SK-N-SH treated with all-trans-retinoic acid at 6 μM for 48 hours (cell line): ENCODE measurements at regions not wholly inside any gene's neighbourhood (a gene's known extent, or its start where the extent isn't known, plus 50 kb on each side); places are given as distances from the start of the nearest gene placed in this dataset.

Source experiments
- ATAC-seq: fragments of 200-7000 bp; cut with Tn5 transposase; 3 replicates; pipeline ENCODE4 v1.9.1; 2020; ENCODE audit warnings: mild to moderate bottlenecking, moderate library complexity
- ARNTL ChIP-seq: fragments of 450-650 bp; formaldehyde crosslinking; IDR thresholded peaks from 2 replicates; pipeline ENCODE4 v1.5.0; 2020; ENCODE audit warnings: low read depth, mild to moderate bottlenecking, moderate library complexity, borderline replicate concordance
- BACH2 ChIP-seq: fragments of 250-450 bp; sonication (Bioruptor Pico); IDR thresholded peaks from 2 replicates; pipeline ENCODE4 v1.9.0; 2021; ENCODE audit warnings: mild to moderate bottlenecking, borderline replicate concordance
- CREB5 ChIP-seq: fragments of 250-450 bp; sonication (Bioruptor Pico); IDR thresholded peaks from 2 replicates; pipeline ENCODE4 v1.5.1; 2020; ENCODE audit warnings: low read depth, mild to moderate bottlenecking, moderate library complexity
- CSDC2 ChIP-seq: fragments of 250-450 bp; sonication (Bioruptor Pico); IDR thresholded peaks from 2 replicates; pipeline ENCODE4 v1.5.0; 2020; ENCODE audit warnings: mild to moderate bottlenecking, moderate library complexity
- CSRNP3 ChIP-seq: fragments of 250-450 bp; sonication (Bioruptor Pico); IDR thresholded peaks from 2 replicates; pipeline ENCODE4 v1.5.1; 2021; ENCODE audit warnings: mild to moderate bottlenecking, moderate library complexity
- ESRRG ChIP-seq: fragments of 250-450 bp; sonication (Bioruptor Pico); IDR thresholded peaks from 2 replicates; pipeline ENCODE4 v1.6.1; 2021; ENCODE audit warnings: mild to moderate bottlenecking
- ISL1 ChIP-seq: fragments of 250-450 bp; sonication (Bioruptor Pico); IDR thresholded peaks from 2 replicates; pipeline ENCODE4 v2.1.2; 2022; ENCODE audit warnings: mild to moderate bottlenecking, moderate library complexity
- OSR1 ChIP-seq: fragments of 250-450 bp; sonication (Bioruptor Pico); IDR thresholded peaks from 2 replicates; pipeline ENCODE4 v1.8.0; 2022; ENCODE audit warnings: moderate library complexity, mild to moderate bottlenecking, inconsistent platforms
- PATZ1 ChIP-seq: fragments of 250-450 bp; sonication (Bioruptor Pico); IDR thresholded peaks from 2 replicates; pipeline ENCODE4 v1.8.0; 2020; ENCODE audit warnings: mild to moderate bottlenecking, moderate library complexity, borderline replicate concordance
- PPARA ChIP-seq: fragments of 250-450 bp; sonication (Bioruptor Pico); IDR thresholded peaks from 2 replicates; pipeline ENCODE4 v1.5.0; 2020; ENCODE audit warnings: mild to moderate bottlenecking, borderline replicate concordance
- RARB ChIP-seq: fragments of 250-450 bp; sonication (Bioruptor Pico); IDR thresholded peaks from 2 replicates; pipeline ENCODE4 v1.8.0; 2021; ENCODE audit warnings: mild to moderate bottlenecking, moderate library complexity
- SNAI2 ChIP-seq: fragments of 250-450 bp; sonication (Bioruptor Pico); IDR thresholded peaks from 2 replicates; pipeline ENCODE4 v1.5.0; 2020; ENCODE audit warnings: mild to moderate bottlenecking, moderate library complexity
- TOX ChIP-seq: fragments of 250-450 bp; sonication (Bioruptor Pico); IDR thresholded peaks from 2 replicates; pipeline ENCODE4 v1.8.0; 2021; ENCODE audit warnings: mild to moderate bottlenecking, moderate library complexity, borderline replicate concordance
- TSHZ2 ChIP-seq: fragments of 250-450 bp; sonication (Bioruptor Pico); IDR thresholded peaks from 2 replicates; pipeline ENCODE4 v1.5.0; 2020; ENCODE audit warnings: mild to moderate bottlenecking, moderate library complexity
- ZC3H10 ChIP-seq: fragments of 250-450 bp; sonication (Bioruptor Pico); IDR thresholded peaks from 2 replicates; pipeline ENCODE4 v1.5.1; 2021; ENCODE audit warnings: mild to moderate bottlenecking, moderate library complexity
- ZFP3 ChIP-seq: fragments of 250-450 bp; sonication (Bioruptor Pico); IDR thresholded peaks from 2 replicates; pipeline ENCODE4 v1.5.0; 2020; ENCODE audit warnings: mild to moderate bottlenecking, moderate library complexity
- ZFP30 ChIP-seq: fragments of 450-650 bp; formaldehyde crosslinking; IDR thresholded peaks from 2 replicates; pipeline ENCODE4 v1.5.0; 2022; ENCODE audit warnings: mild to moderate bottlenecking, moderate library complexity
- ZNF8 ChIP-seq: fragments of 450-650 bp; formaldehyde crosslinking; IDR thresholded peaks from 2 replicates; pipeline ENCODE4 v1.5.0; 2020; ENCODE audit warnings: mild to moderate bottlenecking, moderate library complexity

GRCh38 chr18:42230636-42231035 is 275.6 kb downstream of the PIK3C3 start (continued):
- TF ChIP-seq TSHZ2 (CRISPR knock-in tag) (no peak), OSR1 (CRISPR knock-in tag) (no peak)

GRCh38 chr18:42231284-42231683 is 276.2 kb downstream of the PIK3C3 start:
- no peak for ATAC-seq

GRCh38 chr18:42231796-42232195 is 276.8 kb downstream of the PIK3C3 start:
- no peak for ATAC-seq
- TF ChIP-seq RARB (no peak), CSRNP3 (CRISPR knock-in tag) (no peak), ZFP3 (CRISPR knock-in tag) (no peak), TSHZ2 (CRISPR knock-in tag) (no peak), PATZ1 (CRISPR knock-in tag) (no peak), CSDC2 (CRISPR knock-in tag) (no peak), ZC3H10 (no peak), BACH2 (CRISPR knock-in tag) (no peak), ZNF8 (CRISPR knock-in tag) (no peak), SNAI2 (CRISPR knock-in tag) (no peak), PPARA (CRISPR knock-in tag) (no peak), ARNTL (CRISPR knock-in tag) (no peak), ZFP30 (CRISPR knock-in tag) (no peak)

More at GRCh38 chr18:42231284-42231683, 276.2 kb downstream of the PIK3C3 start:
- TF ChIP-seq ZFP30 (CRISPR knock-in tag) (no peak), ESRRG (CRISPR knock-in tag) (no peak), ZNF8 (CRISPR knock-in tag) (no peak)

GRCh38 chr18:42233908-42234307 is 278.9 kb downstream of the PIK3C3 start:
- ATAC-seq, result no peak
- TF ChIP-seq TSHZ2 (CRISPR knock-in tag) (no peak), CREB5 (no peak), ESRRG (CRISPR knock-in tag) (no peak), ISL1 (no peak), ZNF8 (CRISPR knock-in tag) (no peak), PATZ1 (CRISPR knock-in tag) (no peak), TOX (CRISPR knock-in tag) (no peak), CSRNP3 (CRISPR knock-in tag) (no peak)
